ENCODE measurements at regions not wholly inside any gene's neighbourhood (a gene's known extent, or its start where the extent isn't known, plus 50 kb on each side); places are given as distances from the start of the nearest gene placed in this dataset.

DNA sequence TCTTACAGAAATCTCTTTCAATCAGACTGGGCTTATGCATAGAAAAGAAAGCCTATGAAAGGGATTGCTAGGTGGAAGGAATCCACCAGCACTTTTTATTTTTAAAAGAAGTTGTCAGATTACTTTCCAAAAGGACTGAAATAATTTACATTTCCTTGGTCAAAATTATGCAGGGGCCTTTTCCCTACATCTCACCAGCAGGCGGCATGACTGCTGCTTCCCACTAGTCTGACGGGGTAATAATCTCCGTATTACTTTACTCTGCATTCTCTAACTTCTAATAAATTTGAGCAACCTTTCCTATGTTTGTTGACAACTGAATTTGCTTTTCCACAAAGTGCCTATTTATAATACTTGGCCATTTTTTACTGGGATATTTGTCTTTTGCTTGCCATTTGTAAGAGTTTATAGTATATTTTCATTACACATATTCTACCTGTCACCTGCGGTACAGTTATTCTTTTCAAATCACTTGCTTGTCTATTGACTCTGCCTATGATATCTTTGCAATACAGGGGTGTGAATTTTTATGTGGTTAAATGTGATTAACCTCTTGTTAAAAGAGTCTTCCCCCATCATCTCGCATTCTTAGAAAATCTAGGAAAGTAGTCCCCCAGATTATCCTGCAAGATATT lies 51.9 kb upstream of the USP47 start:
- WGBS, 4 donors, result 70 to 84% (median 78%) methylated on average over 5 of the region's 5 CpGs
- no peak overlapping the region for H3K4me3 ChIP-seq

DNA sequence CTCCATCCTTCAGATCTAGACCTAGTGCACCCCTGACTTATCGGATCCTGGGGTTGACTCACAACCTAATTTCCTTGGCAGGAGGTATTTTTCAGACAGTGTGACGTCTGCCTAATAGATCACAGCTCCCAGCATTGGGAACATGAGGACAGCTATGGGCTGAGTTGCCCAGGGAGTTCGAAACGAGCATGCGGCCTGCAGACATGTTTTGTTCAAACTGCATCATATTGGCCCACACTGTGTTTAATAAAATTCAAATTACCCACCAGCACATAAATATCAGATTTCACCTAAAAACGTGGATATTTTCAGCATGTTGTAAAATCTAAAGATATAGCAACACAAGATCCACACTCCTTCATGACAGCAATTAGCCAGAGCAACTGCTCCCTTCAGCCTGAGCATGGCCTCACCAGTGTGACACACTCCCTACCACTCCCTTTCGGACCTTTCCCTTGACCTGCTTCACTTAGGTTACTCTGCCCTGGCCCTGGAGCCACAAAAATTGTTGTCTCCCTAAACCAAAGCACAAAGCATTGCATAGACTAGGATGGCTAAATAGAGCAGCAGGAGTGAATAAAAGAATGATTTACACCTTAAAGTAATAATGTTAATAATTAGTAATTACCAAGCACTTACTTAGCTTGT lies 53.6 kb upstream of the USP47 start:
- H3K27ac ChIP-seq, result no peak overlapping the region
- no peaks in the 10 kb centered on the region for H3K27me3 ChIP-seq
- intact Hi-C loops (cut with DNase I), result loop anchor here (1.0 to 10.0 kb wide), 16 partner anchors 163 to 996 kb away; partner anchors contain the start of gene GALNT18 (in 5 of the 10)
- no peaks in the 10 kb centered on the region for H3K9me3 ChIP-seq
- no peak overlapping the region for H3K4me3 ChIP-seq
- 49 to 61% (median 56%) methylated on average over 7 of the region's 7 CpGs for WGBS, 4 donors
- H3K36me3 ChIP-seq, result no peaks in the 10 kb centered on the region
- ATAC-seq, result peak in 3 of 4 donors; percentile 27 to 51 (median 51)
- peaks cover 0 to 6% (median 0%) of the 10 kb centered on the region in 12 donors for H3K4me1 ChIP-seq
- DNase-seq, result no peak
- TF ChIP-seq CTCF (IDR thresholded peaks at IDR 0.05) (peak in 2 of 12 donors; percentile 0 to 11), POLR2A (IDR thresholded peaks at IDR 0.05) (no peak)

More for the DNA sequence above, 51.9 kb upstream of the USP47 start:
- TF ChIP-seq POLR2A (IDR thresholded peaks at IDR 0.05) (no peak), CTCF (IDR thresholded peaks at IDR 0.05) (peak in 5 of 12 donors; percentile 6 to 42 (median 32))
- Histone ChIP-seq H3K27ac (no peak overlapping the region), H3K36me3 (no peaks in the 10 kb centered on the region), H3K9me3 (no peaks in the 10 kb centered on the region), H3K27me3 (no peaks in the 10 kb centered on the region), H3K4me1 (peaks cover 0 to 6% (median 0%) of the 10 kb centered on the region in 12 donors)
- no peak for ATAC-seq
- intact Hi-C loops (cut with DNase I), result loop anchor here (2.0 to 10.0 kb wide), 16 partner anchors 165 to 998 kb away; partner anchors contain the start of gene GALNT18 (in 5 of the 10)
- no peak for DNase-seq

- H3K27me3 ChIP-seq, result no peaks in the 10 kb centered on the region
- H3K27ac ChIP-seq, result no peak overlapping the region
- no peak for TF ChIP-seq POLR2A (IDR thresholded peaks at IDR 0.05)
- peak; percentile 81 to 97 (median 87) for TF ChIP-seq CTCF (IDR thresholded peaks at IDR 0.05)
- no peak overlapping the region for H3K4me3 ChIP-seq
- ATAC-seq (peak; percentile 53 to 93 (median 87)), DNase-seq (peak; percentile 55 to 78 (median 62))
- WGBS, 4 donors, result 69 to 73% (median 70%) methylated on average over 7 of the region's 7 CpGs
- H3K9me3 ChIP-seq, result no peaks in the 10 kb centered on the region
- H3K36me3 ChIP-seq, result no peaks in the 10 kb centered on the region
- H3K4me1 ChIP-seq, result peaks cover 0 to 6% (median 0%) of the 10 kb centered on the region in 12 donors
- intact Hi-C loops (cut with DNase I), result loop anchor here (1.0 to 10.0 kb wide), 22 partner anchors 163 to 995 kb away; partner anchors contain the start of gene GALNT18 (in 5 of the 10)
These were observed 54.3 kb upstream of the USP47 start for GRCh38 chr11:11787305-11788062.
